ENCODE measurements at regions not wholly inside any gene's neighbourhood (a gene's known extent, or its start where the extent isn't known, plus 50 kb on each side); places are given as distances from the start of the nearest gene placed in this dataset.

GRCh38 chr20:60096166-60096565 lies 137.9 kb downstream of the CDH26 start:
- H3K4me3 ChIP-seq: no peak overlapping the region
- TF ChIP-seq CTCF (IDR thresholded peaks at IDR 0.05; ENCODE audit: borderline replicate concordance): no peak
- intact Hi-C loops (cut with micrococcal nuclease): no loop called here
- no peak overlapping the region for H3K27ac ChIP-seq (replicated peaks)
- H3K36me3 ChIP-seq: no peaks in the 10 kb centered on the region
- DNase-seq: no peak
- H3K9me3 ChIP-seq (replicated peaks): peaks cover 11% of the 10 kb centered on the region
- H3K27me3 ChIP-seq (ENCODE audit: low read depth): peaks cover 11% of the 10 kb centered on the region
- H3K4me1 ChIP-seq: peaks cover 11% of the 10 kb centered on the region

- intact Hi-C loops (cut with micrococcal nuclease): no loop called here
- Histone ChIP-seq H3K9me3 (replicated peaks) (peaks cover 11% of the 10 kb centered on the region), H3K27me3 (ENCODE audit: low read depth) (peaks cover 14% of the 10 kb centered on the region), H3K4me3 (no peak overlapping the region), H3K4me1 (peaks cover 11% of the 10 kb centered on the region), H3K27ac (replicated peaks) (no peak overlapping the region), H3K36me3 (no peaks in the 10 kb centered on the region)
- no peak for TF ChIP-seq CTCF (IDR thresholded peaks at IDR 0.05; ENCODE audit: borderline replicate concordance)
- DNase-seq: no peak
These were observed 139.1 kb downstream of the CDH26 start for GRCh38 chr20:60097285-60097684.

GRCh38 chr20:60100780-60101179 lies 142.6 kb downstream of the CDH26 start:
- peaks cover 11% of the 10 kb centered on the region for H3K9me3 ChIP-seq (replicated peaks)
- H3K27me3 ChIP-seq (ENCODE audit: low read depth): peaks cover 3% of the 10 kb centered on the region
- intact Hi-C loops (cut with micrococcal nuclease): no loop called here
- no peaks in the 10 kb centered on the region for H3K36me3 ChIP-seq
- no peak for DNase-seq
- H3K4me1 ChIP-seq: peaks cover 2% of the 10 kb centered on the region
- H3K4me3 ChIP-seq: no peak overlapping the region
- no peak for TF ChIP-seq CTCF (IDR thresholded peaks at IDR 0.05; ENCODE audit: borderline replicate concordance)
- no peak overlapping the region for H3K27ac ChIP-seq (replicated peaks)

- H3K9me3 ChIP-seq (replicated peaks): peaks cover 11% of the 10 kb centered on the region
- H3K4me1 ChIP-seq: no peaks in the 10 kb centered on the region
- no peaks in the 10 kb centered on the region for H3K36me3 ChIP-seq
- intact Hi-C loops (cut with micrococcal nuclease): no loop called here
- no peak overlapping the region for H3K27ac ChIP-seq (replicated peaks)
- DNase-seq: no peak
- TF ChIP-seq CTCF (IDR thresholded peaks at IDR 0.05; ENCODE audit: borderline replicate concordance): no peak
- peaks cover 3% of the 10 kb centered on the region for H3K27me3 ChIP-seq (ENCODE audit: low read depth)
- H3K4me3 ChIP-seq: no peak overlapping the region
These were observed 143.1 kb downstream of the CDH26 start for GRCh38 chr20:60101201-60101890.

- peaks cover 3% of the 10 kb centered on the region for H3K27me3 ChIP-seq (ENCODE audit: low read depth)
- DNase-seq: no peak
- H3K4me3 ChIP-seq: no peak overlapping the region
- no peak overlapping the region for H3K27ac ChIP-seq (replicated peaks)
- intact Hi-C loops (cut with micrococcal nuclease): no loop called here
- H3K4me1 ChIP-seq: no peaks in the 10 kb centered on the region
- no peaks in the 10 kb centered on the region for H3K36me3 ChIP-seq
- TF ChIP-seq CTCF (IDR thresholded peaks at IDR 0.05; ENCODE audit: borderline replicate concordance): no peak
- H3K9me3 ChIP-seq (replicated peaks): peaks cover 11% of the 10 kb centered on the region
These were observed 143.7 kb downstream of the CDH26 start for GRCh38 chr20:60101891-60102281.
